Body of pancreas (tissue), 4 donors: ENCODE measurements at regions not wholly inside any gene's neighbourhood (a gene's known extent, or its start where the extent isn't known, plus 50 kb on each side); places are given as distances from the start of the nearest gene placed in this dataset.

Experiments
- CTCF ChIP-seq, 7 experiments: fragments of 450-650 bp in 4 of 7; fragments of 200-600 bp in 3 of 7; sonication (generic) in 3 of 7; IDR thresholded peaks; one replicate each; pipeline ENCODE4 v1.5.1; 2016 to 2019; ENCODE audit warnings: antibody characterized with exemption in 7 of 7
- POLR2A ChIP-seq, 3 donors: fragments of 450-650 bp; IDR thresholded peaks; one replicate each; pipeline ENCODE4 v1.6.1; 2016; ENCODE audit warnings: antibody characterized with exemption in 3 of 3, mild to moderate bottlenecking in 2 of 3

- no peak for TF ChIP-seq CTCF (IDR thresholded peaks at IDR 0.05)
- no peak for TF ChIP-seq POLR2A (IDR thresholded peaks at IDR 0.05)
Observed at GRCh38 chr15:38789566-38789965, 225.0 kb upstream of the RASGRP1 start.
